ENCODE measurements at regions not wholly inside any gene's neighbourhood (a gene's known extent, or its start where the extent isn't known, plus 50 kb on each side); places are given as distances from the start of the nearest gene placed in this dataset.

DNA sequence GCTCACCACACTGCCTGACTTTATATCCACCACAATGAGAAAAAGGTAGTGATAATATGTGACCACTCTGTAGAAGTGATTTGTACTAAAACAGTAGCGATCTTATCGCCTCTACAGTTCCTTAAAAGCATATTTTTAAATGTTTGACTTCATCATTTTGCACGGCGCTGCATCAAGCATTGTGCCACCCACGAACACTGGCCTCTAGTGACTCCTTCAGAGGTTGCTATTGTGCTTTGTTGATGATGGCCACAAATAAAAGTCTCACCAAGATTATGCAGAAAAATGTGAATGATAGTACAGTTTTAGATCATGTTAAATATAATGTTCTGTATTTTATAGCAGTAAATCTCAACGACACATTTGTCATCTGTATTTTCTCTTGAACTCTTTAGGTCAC lies 186.5 kb upstream of the NCAM2 start:
- Histone ChIP-seq H3K4me1 (ENCODE audit: control insufficient read depth, extremely low read depth, insufficient read depth, low read length) (no peaks in the 10 kb centered on the region), H3K9me1 (replicated peaks; ENCODE audit: control insufficient read depth, extremely low read depth, insufficient read depth, low read length) (no peaks in the 10 kb centered on the region), H3K9me3 (replicated peaks; ENCODE audit: control insufficient read depth, insufficient read depth, low read length) (peaks cover 2% of the 10 kb centered on the region), H3K4me2 (ENCODE audit: insufficient read depth, low read length) (no peak overlapping the region), H4K20me1 (replicated peaks; ENCODE audit: control insufficient read depth, extremely low read depth, insufficient read depth, low read length) (no peaks in the 10 kb centered on the region), H3K36me3 (ENCODE audit: control insufficient read depth in 2 of 2, extremely low read depth in 1 of 2, insufficient read depth in 2 of 2, low read length in 2 of 2) (no peaks in the 10 kb centered on the region), H3K4me3 (replicated peaks in 1 of 3; ENCODE audit: insufficient read depth in 1 of 3, low read depth in 1 of 3, low read length in 3 of 3) (no peak overlapping the region), H3K27me3 (ENCODE audit: control insufficient read depth in 2 of 2, insufficient read depth in 2 of 2, low read length in 2 of 2) (no peaks in the 10 kb centered on the region), H3K79me2 (ENCODE audit: control insufficient read depth, insufficient read depth, low read length) (no peaks in the 10 kb centered on the region), H2AFZ (ENCODE audit: low read depth, low read length) (no peak overlapping the region), H3K9ac (replicated peaks; ENCODE audit: extremely low read depth, insufficient read depth, low read length) (no peak overlapping the region), H3K27ac (ENCODE audit: insufficient read depth, low read depth, low read length) (no peak overlapping the region)
- no peak for DNase-seq (ENCODE audit: low read depth, low spot score)
- no TSS peak for BruUV-seq (replicated peaks)
- dilution Hi-C loops (cut with MboI; ENCODE audit: extremely low pct_ligation_motif_present, low sequenced_read_pairs) (no loop called here), intact Hi-C loops (cut with micrococcal nuclease) (no loop called here)
- FAIRE-seq = no peak
- ChIA-PET POLR2A (no interaction called here), CTCF (no interaction called here)
- TF ChIP-seq GATA2 (IDR thresholded peaks at IDR 0.05; ENCODE audit: insufficient read depth, insufficient read length, low read depth, low read length) = no peak
- no peak for TF ChIP-seq JUN (IDR thresholded peaks at IDR 0.05; ENCODE audit: borderline replicate concordance, insufficient read depth, insufficient read length, low read depth)
- TF ChIP-seq, protein P1, sequence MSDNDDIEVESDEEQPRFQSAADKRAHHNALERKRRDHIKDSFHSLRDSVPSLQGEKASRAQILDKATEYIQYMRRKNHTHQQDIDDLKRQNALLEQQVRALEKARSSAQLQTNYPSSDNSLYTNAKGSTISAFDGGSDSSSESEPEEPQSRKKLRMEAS (IDR thresholded peaks at IDR 0.05; ENCODE audit: insufficient read depth, insufficient read length) = no peak
- TF ChIP-seq, protein P2, sequence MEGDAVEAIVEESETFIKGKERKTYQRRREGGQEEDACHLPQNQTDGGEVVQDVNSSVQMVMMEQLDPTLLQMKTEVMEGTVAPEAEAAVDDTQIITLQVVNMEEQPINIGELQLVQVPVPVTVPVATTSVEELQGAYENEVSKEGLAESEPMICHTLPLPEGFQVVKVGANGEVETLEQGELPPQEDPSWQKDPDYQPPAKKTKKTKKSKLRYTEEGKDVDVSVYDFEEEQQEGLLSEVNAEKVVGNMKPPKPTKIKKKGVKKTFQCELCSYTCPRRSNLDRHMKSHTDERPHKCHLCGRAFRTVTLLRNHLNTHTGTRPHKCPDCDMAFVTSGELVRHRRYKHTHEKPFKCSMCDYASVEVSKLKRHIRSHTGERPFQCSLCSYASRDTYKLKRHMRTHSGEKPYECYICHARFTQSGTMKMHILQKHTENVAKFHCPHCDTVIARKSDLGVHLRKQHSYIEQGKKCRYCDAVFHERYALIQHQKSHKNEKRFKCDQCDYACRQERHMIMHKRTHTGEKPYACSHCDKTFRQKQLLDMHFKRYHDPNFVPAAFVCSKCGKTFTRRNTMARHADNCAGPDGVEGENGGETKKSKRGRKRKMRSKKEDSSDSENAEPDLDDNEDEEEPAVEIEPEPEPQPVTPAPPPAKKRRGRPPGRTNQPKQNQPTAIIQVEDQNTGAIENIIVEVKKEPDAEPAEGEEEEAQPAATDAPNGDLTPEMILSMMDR (IDR thresholded peaks at IDR 0.05; ENCODE audit: extremely low read depth in 1 of 2, insufficient read depth in 1 of 2, low read depth in 1 of 2, low read length in 2 of 2) = no peak
- TF ChIP-seq FOS (IDR thresholded peaks at IDR 0.05; ENCODE audit: borderline replicate concordance, insufficient read depth, low read length) = no peak
- no peak for TF ChIP-seq EZH2 (IDR thresholded peaks at IDR 0.05; ENCODE audit: borderline replicate concordance, low read depth, low read length, severe bottlenecking)

DNA sequence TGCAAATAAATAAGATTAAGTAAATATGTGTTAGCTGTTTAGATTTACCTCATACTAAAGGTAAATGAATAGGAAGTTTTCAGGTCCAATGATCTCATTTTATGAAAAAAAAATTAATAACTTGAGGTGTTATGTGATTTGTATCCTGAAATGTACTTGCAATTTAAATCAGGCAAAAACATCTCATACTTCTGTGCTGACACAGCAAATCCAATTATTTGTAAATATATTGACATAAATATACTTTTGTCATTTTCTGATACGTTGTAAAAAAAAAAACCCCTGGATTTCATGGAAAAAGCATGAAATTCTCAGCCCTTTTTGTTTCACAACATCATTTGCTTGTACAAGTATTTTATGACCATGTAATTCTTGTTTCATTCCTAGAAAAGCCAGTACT lies 184.1 kb upstream of the NCAM2 start:
- Histone ChIP-seq H2AFZ (ENCODE audit: low read depth, low read length) (no peak overlapping the region), H3K4me2 (ENCODE audit: insufficient read depth, low read length) (no peak overlapping the region), H3K4me1 (ENCODE audit: control insufficient read depth, extremely low read depth, insufficient read depth, low read length) (no peaks in the 10 kb centered on the region), H3K27ac (ENCODE audit: insufficient read depth, low read depth, low read length) (no peak overlapping the region), H3K27me3 (ENCODE audit: control insufficient read depth in 2 of 2, insufficient read depth in 2 of 2, low read length in 2 of 2) (no peaks in the 10 kb centered on the region), H3K36me3 (ENCODE audit: control insufficient read depth in 2 of 2, extremely low read depth in 1 of 2, insufficient read depth in 2 of 2, low read length in 2 of 2) (no peaks in the 10 kb centered on the region), H3K9ac (replicated peaks; ENCODE audit: extremely low read depth, insufficient read depth, low read length) (no peak overlapping the region), H3K4me3 (replicated peaks in 1 of 3; ENCODE audit: insufficient read depth in 1 of 3, low read depth in 1 of 3, low read length in 3 of 3) (no peak overlapping the region), H3K79me2 (ENCODE audit: control insufficient read depth, insufficient read depth, low read length) (no peaks in the 10 kb centered on the region), H3K9me3 (replicated peaks; ENCODE audit: control insufficient read depth, insufficient read depth, low read length) (peaks cover 2% of the 10 kb centered on the region), H4K20me1 (replicated peaks; ENCODE audit: control insufficient read depth, extremely low read depth, insufficient read depth, low read length) (no peaks in the 10 kb centered on the region), H3K9me1 (replicated peaks; ENCODE audit: control insufficient read depth, extremely low read depth, insufficient read depth, low read length) (no peaks in the 10 kb centered on the region)
- dilution Hi-C loops (cut with MboI; ENCODE audit: extremely low pct_ligation_motif_present, low sequenced_read_pairs) = no loop called here
- BruUV-seq (replicated peaks) = no TSS peak
- FAIRE-seq (no peak), DNase-seq (ENCODE audit: low read depth, low spot score) (no peak)
- POLR2A ChIA-PET = no interaction called here
- TF ChIP-seq POLR2AphosphoS5 (IDR thresholded peaks at IDR 0.05; ENCODE audit: insufficient read depth, low read depth, low read length) (no peak), EZH2 (IDR thresholded peaks at IDR 0.05; ENCODE audit: borderline replicate concordance, low read depth, low read length, severe bottlenecking) (no peak), JUN (IDR thresholded peaks at IDR 0.05; ENCODE audit: borderline replicate concordance, insufficient read depth, insufficient read length, low read depth) (no peak), MYC (IDR thresholded peaks at IDR 0.05; ENCODE audit: low read depth, low read length) (no peak), POLR2A (IDR thresholded peaks at IDR 0.05; ENCODE audit: low read depth, low read length) (no peak), FOS (IDR thresholded peaks at IDR 0.05; ENCODE audit: borderline replicate concordance, insufficient read depth, low read length) (no peak), GATA2 (IDR thresholded peaks at IDR 0.05; ENCODE audit: insufficient read depth, insufficient read length, low read depth, low read length) (no peak)
- TF ChIP-seq, protein P2 (IDR thresholded peaks at IDR 0.05; ENCODE audit: extremely low read depth in 1 of 2, insufficient read depth in 1 of 2, low read depth in 1 of 2, low read length in 2 of 2) = no peak
- TF ChIP-seq, protein P1 (IDR thresholded peaks at IDR 0.05; ENCODE audit: insufficient read depth, insufficient read length) = no peak
- intact Hi-C loops (cut with micrococcal nuclease) = no loop called here
- CTCF ChIA-PET = no interaction called here

All from endothelial cell of umbilical vein (primary cell).